ENCODE measurements at regions not wholly inside any gene's neighbourhood (a gene's known extent, or its start where the extent isn't known, plus 50 kb on each side); places are given as distances from the start of the nearest gene placed in this dataset.

GRCh38 chr3:77913524-77914174 lies 873.8 kb downstream of the ROBO2 start:
- TF ChIP-seq EZH2phosphoT487 (IDR thresholded peaks at IDR 0.05; ENCODE audit: borderline replicate concordance, low read depth, low read length) (no peak), CTCF (conservative IDR thresholded peaks at IDR 0.05; ENCODE audit: low read length) (no peak)
- no peaks in the 10 kb centered on the region for H3K9me3 ChIP-seq (ENCODE audit: low read length)
- intact Hi-C loops (cut with micrococcal nuclease; ENCODE audit: unreplicated experiment), result no loop called here
- DNase-seq (ENCODE audit: low spot score), result no peak
- no peaks in the 10 kb centered on the region for H4K20me1 ChIP-seq (ENCODE audit: insufficient read depth, low read length)
- no peaks in the 10 kb centered on the region for H3K4me1 ChIP-seq (ENCODE audit: insufficient read depth, low read length, poor library complexity, severe bottlenecking)
- no peak overlapping the region for H3K4me3 ChIP-seq (ENCODE audit: low read depth, low read length, poor library complexity, severe bottlenecking)
- H3K9me2 ChIP-seq (ENCODE audit: insufficient read depth, low read length), result no peaks in the 10 kb centered on the region
- H3K79me2 ChIP-seq (ENCODE audit: insufficient read depth, low read depth, low read length), result no peaks in the 10 kb centered on the region
- POLR2A ChIA-PET, result interaction anchor here (1.0 kb wide), 1 partner anchor 70 kb away, joined by 3 read pairs; no protein-coding TSS in a partner anchor
- H3K27ac ChIP-seq (ENCODE audit: low read depth, low read length, poor library complexity, severe bottlenecking), result no peak overlapping the region
- CTCF ChIA-PET (ENCODE audit: unreplicated experiment), result no interaction called here
- no peaks in the 10 kb centered on the region for H3K36me3 ChIP-seq (ENCODE audit: insufficient read depth, low read length)
- H3K4me2 ChIP-seq (ENCODE audit: low read length), result no peak overlapping the region
- no TSS peak for BruUV-seq (replicated peaks)
- no peak overlapping the region for H2AFZ ChIP-seq (ENCODE audit: low read length)

GRCh38 chr3:77915336-77915735 lies 875.4 kb downstream of the ROBO2 start:
- H3K27ac ChIP-seq (ENCODE audit: low read depth, low read length, poor library complexity, severe bottlenecking), result no peak overlapping the region
- H3K9me2 ChIP-seq (ENCODE audit: insufficient read depth, low read length), result no peaks in the 10 kb centered on the region
- no peaks in the 10 kb centered on the region for H3K9me3 ChIP-seq (ENCODE audit: low read length)
- H3K4me1 ChIP-seq (ENCODE audit: insufficient read depth, low read length, poor library complexity, severe bottlenecking), result no peaks in the 10 kb centered on the region
- H4K20me1 ChIP-seq (ENCODE audit: insufficient read depth, low read length), result no peaks in the 10 kb centered on the region
- CTCF ChIA-PET (ENCODE audit: unreplicated experiment), result no interaction called here
- H3K79me2 ChIP-seq (ENCODE audit: insufficient read depth, low read depth, low read length), result no peaks in the 10 kb centered on the region
- no peak overlapping the region for H3K4me3 ChIP-seq (ENCODE audit: low read depth, low read length, poor library complexity, severe bottlenecking)
- POLR2A ChIA-PET, result no interaction called here
- no peaks in the 10 kb centered on the region for H3K36me3 ChIP-seq (ENCODE audit: insufficient read depth, low read length)
- intact Hi-C loops (cut with micrococcal nuclease; ENCODE audit: unreplicated experiment), result no loop called here
- no peak overlapping the region for H2AFZ ChIP-seq (ENCODE audit: low read length)
- DNase-seq (ENCODE audit: low spot score), result no peak
- H3K4me2 ChIP-seq (ENCODE audit: low read length), result no peak overlapping the region
- BruUV-seq (replicated peaks), result no TSS peak
- TF ChIP-seq CTCF (conservative IDR thresholded peaks at IDR 0.05; ENCODE audit: low read length) (no peak), EZH2phosphoT487 (IDR thresholded peaks at IDR 0.05; ENCODE audit: borderline replicate concordance, low read depth, low read length) (no peak)

- CTCF ChIA-PET (ENCODE audit: unreplicated experiment), result no interaction called here
- POLR2A ChIA-PET, result no interaction called here
- Histone ChIP-seq H3K27ac (ENCODE audit: low read depth, low read length, poor library complexity, severe bottlenecking) (no peak overlapping the region), H4K20me1 (ENCODE audit: insufficient read depth, low read length) (no peaks in the 10 kb centered on the region), H3K9me2 (ENCODE audit: insufficient read depth, low read length) (no peaks in the 10 kb centered on the region), H3K9me3 (ENCODE audit: low read length) (no peaks in the 10 kb centered on the region), H3K36me3 (ENCODE audit: insufficient read depth, low read length) (no peaks in the 10 kb centered on the region), H3K4me3 (ENCODE audit: low read depth, low read length, poor library complexity, severe bottlenecking) (no peak overlapping the region), H2AFZ (ENCODE audit: low read length) (no peak overlapping the region), H3K79me2 (ENCODE audit: insufficient read depth, low read depth, low read length) (no peaks in the 10 kb centered on the region), H3K4me2 (ENCODE audit: low read length) (no peak overlapping the region), H3K4me1 (ENCODE audit: insufficient read depth, low read length, poor library complexity, severe bottlenecking) (no peaks in the 10 kb centered on the region)
- TF ChIP-seq EZH2phosphoT487 (IDR thresholded peaks at IDR 0.05; ENCODE audit: borderline replicate concordance, low read depth, low read length) (no peak), CTCF (conservative IDR thresholded peaks at IDR 0.05; ENCODE audit: low read length) (no peak)
- no TSS peak for BruUV-seq (replicated peaks)
- DNase-seq (ENCODE audit: low spot score), result no peak
- intact Hi-C loops (cut with micrococcal nuclease; ENCODE audit: unreplicated experiment), result no loop called here
These were observed 877.3 kb downstream of the ROBO2 start for GRCh38 chr3:77917225-77917624.
